GM08714 (cell line): ENCODE measurements at regions not wholly inside any gene's neighbourhood (a gene's known extent, or its start where the extent isn't known, plus 50 kb on each side); places are given as distances from the start of the nearest gene placed in this dataset.
"Not testable (repeated sequence)": the region's sequence is repeated elsewhere in the genome, so short reads cannot be mapped to it uniquely, and the experiment has no call there.

Experiments
- H3K4me3 ChIP-seq: fragments of 200-500 bp; sonication (Bioruptor generic); 2 replicates; pipeline ENCODE4 v1.5.1; 2014; ENCODE audit warnings: mild to moderate bottlenecking, low read length, inconsistent platforms
- ZNF274 ChIP-seq: IDR thresholded peaks from 2 replicates; pipeline ENCODE4 v1.6.1; 2012; ENCODE audit warnings: mild to moderate bottlenecking, low read depth, low read length

DNA sequence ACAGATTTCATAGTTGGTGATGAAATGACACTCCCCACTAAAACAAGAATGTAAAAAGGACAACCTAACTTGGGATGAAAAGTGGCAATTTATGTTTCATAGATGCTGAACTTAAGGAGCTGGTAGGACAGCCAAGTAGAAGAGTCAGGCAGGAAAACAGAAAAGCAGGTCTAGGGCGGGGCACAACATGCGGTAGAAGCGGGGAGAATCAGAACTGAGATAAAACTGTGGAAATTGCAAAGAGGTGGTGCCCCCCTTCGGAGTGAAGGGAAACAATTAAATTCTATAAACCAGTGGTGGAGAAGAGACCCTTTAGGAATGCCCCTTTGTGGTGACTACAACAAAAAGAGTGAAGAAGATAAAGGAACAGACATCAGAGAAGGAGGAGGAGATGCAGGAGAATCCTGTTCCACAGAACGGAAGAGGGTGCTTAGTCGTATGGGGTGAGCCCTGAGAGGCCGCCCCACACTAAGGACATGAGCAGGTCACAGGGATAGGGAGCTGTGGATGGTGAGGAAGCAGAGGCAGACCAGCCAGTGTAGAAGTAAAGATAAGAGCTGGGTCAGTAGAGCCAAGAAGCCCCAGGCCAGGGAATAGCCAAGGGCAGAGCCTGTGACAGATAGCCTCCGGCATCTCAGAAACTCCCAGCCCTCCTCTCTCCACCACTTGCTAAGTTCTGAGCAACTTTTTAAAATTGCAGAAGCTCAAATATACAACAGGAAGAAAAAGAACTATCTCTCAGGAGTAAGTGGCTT is 100.3 kb upstream of the DOCK9 start:
- H3K4me3 ChIP-seq = no peak overlapping the region
- no peak for TF ChIP-seq ZNF274

- H3K4me3 ChIP-seq = no peak overlapping the region
- TF ChIP-seq ZNF274 = no peak
Measured at GRCh38 chr13:99080131-99080530, 102.3 kb upstream of the DOCK9 start.

- H3K4me3 ChIP-seq = no peak overlapping the region
- no peak for TF ChIP-seq ZNF274
Measured at GRCh38 chr13:99083981-99084380, 106.1 kb upstream of the DOCK9 start.

GRCh38 chr13:99085139-99085807 is 107.4 kb upstream of the DOCK9 start:
- TF ChIP-seq ZNF274 = no peak

DNA sequence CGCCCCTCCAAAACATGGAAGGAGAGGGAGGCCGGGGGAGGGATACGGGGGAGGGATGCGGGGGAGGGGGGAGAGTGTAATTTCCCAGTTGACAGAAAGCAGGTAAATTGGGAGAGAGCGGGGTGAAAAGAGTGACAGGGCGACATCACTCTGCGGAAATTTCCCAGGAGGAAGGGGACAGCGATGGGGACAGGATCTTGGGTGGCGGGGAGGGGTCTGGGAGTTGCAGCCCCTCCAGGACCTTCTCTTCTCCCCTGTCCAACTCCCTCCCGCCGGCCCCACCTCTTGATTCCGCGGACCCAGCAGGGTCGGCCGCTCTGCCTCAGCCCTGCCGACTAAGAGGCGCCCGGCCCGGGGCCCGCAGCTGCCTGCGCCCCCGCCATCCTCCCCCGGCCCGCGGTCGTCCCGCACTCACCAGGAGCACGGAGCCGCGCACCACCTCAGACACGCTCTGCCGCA is 108.0 kb upstream of the DOCK9 start:
- TF ChIP-seq ZNF274 = no peak
- peak overlapping the region; percentile 80; the same call in 1 of the 2 replicates for H3K4me3 ChIP-seq

More at GRCh38 chr13:99085139-99085807, 107.4 kb upstream of the DOCK9 start:
- peak overlapping the region; percentile 80; the same call in 1 of the 2 replicates for H3K4me3 ChIP-seq

GRCh38 chr13:99086267-99087097 is 108.6 kb upstream of the DOCK9 start:
- no peak for TF ChIP-seq ZNF274

DNA sequence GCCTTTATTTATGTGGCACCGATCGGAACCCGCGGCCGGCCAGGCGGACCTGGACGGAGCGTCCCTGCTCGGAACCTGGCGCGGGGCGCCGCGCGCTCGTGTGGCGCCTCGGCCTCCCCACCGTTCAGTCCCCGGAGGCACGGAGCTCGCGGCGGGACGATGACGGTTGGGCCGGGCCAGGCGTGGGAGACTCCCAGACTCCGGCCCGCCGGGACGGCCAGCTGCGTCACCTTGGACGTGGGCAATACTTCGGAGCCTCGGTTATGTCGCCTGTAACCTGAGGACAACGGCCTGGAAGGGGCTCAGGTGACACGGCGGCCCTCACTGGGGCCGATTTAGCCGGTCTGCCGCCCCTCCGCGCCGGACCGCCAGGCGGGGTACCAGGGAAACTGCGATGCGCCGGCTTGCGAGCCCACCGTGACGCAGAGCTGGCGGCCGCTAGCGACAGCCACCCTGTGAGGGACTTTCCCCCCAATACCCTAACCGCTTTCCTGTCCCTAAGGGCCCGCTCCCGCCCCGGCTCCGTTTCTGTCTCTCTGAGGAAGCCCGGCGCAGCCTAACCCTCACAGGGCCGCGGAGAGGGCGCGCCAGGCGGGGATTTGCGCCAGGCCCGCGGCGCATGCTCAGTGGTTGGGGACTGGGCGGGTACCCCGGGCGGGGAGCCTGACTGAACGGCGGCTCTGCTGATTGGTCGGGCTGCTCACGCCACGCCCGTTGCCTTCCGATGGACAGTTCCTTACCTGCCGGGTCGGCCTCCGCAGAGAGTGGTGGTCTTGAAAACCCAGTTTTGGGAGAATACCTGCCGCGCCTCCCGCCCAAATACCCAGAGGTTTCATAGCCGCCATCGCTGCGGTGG is 109.5 kb upstream of the DOCK9 start:
- TF ChIP-seq ZNF274 = no peak
- peak overlapping the region; percentile 74 for H3K4me3 ChIP-seq

More at GRCh38 chr13:99086267-99087097, 108.6 kb upstream of the DOCK9 start:
- peak overlapping the region; percentile 80; the same call in 1 of the 2 replicates for H3K4me3 ChIP-seq

GRCh38 chr13:99087954-99088491 is 110.2 kb upstream of the DOCK9 start:
- no peak for TF ChIP-seq ZNF274
- H3K4me3 ChIP-seq = peak overlapping the region; percentile 74

GRCh38 chr13:99093997-99094396 is 106.7 kb upstream of the UBAC2 start:
- no peak for TF ChIP-seq ZNF274
- no peak overlapping the region for H3K4me3 ChIP-seq

DNA sequence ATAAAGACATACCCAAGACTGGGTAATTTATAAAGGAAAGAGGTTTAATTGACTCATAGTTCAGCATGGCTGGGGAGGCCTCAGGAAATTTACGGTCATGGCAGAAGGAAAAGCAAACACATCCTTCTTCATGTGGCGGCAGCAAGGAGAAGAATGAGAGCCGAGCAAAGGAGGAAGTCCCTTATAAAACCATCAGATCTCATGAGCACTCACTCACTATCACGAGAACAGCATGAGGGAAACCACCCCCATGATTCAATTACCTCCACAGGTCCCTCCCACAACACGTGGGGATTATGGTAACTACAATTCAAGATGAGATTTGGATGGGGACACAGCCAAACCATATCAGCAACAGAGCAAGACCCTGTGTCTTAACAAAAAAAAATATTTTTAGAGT is 98.8 kb upstream of the UBAC2 start:
- H3K4me3 ChIP-seq = not testable (repeated sequence)

GRCh38 chr13:99103536-99103935 is 97.1 kb upstream of the UBAC2 start:
- no peak overlapping the region for H3K4me3 ChIP-seq
- TF ChIP-seq ZNF274 = no peak

GRCh38 chr13:99104396-99104795 is 96.3 kb upstream of the UBAC2 start:
- no peak overlapping the region for H3K4me3 ChIP-seq
- TF ChIP-seq ZNF274 = no peak

GRCh38 chr13:99105160-99105559 is 95.5 kb upstream of the UBAC2 start:
- no peak overlapping the region for H3K4me3 ChIP-seq
- TF ChIP-seq ZNF274 = no peak
